GM18517 (cell line): ENCODE measurements at regions not wholly inside any gene's neighbourhood (a gene's known extent, or its start where the extent isn't known, plus 50 kb on each side); places are given as distances from the start of the nearest gene placed in this dataset.

Experiments used
- ATAC-seq: cut with Tn5 transposase; IDR thresholded peaks from one replicate; pipeline ENCODE4 v1.9.1; 2021; ENCODE audit warnings: mild to moderate bottlenecking, moderate library complexity; ENCODE audit not compliant: unreplicated experiment

GRCh38 chr9:7894231-7894630, 94.7 kb upstream of the DMAC1 start:
- no peak for ATAC-seq

- ATAC-seq = no peak
These were observed 93.4 kb upstream of the DMAC1 start for GRCh38 chr9:7892975-7893374.

- ATAC-seq = no peak
These were observed 80.1 kb upstream of the DMAC1 start for GRCh38 chr9:7879551-7880245.

GRCh38 chr9:7871977-7872730, 72.6 kb upstream of the DMAC1 start:
- no peak for ATAC-seq

- no peak for ATAC-seq
These were observed 69.8 kb upstream of the DMAC1 start for GRCh38 chr9:7869340-7869739.

GRCh38 chr9:7862170-7862569, 62.6 kb upstream of the DMAC1 start:
- ATAC-seq = no peak

GRCh38 chr9:7861086-7861485, 61.5 kb upstream of the DMAC1 start:
- no peak for ATAC-seq

GRCh38 chr9:7860335-7860709, 60.7 kb upstream of the DMAC1 start:
- ATAC-seq = no peak

GRCh38 chr9:7859701-7860334, 60.2 kb upstream of the DMAC1 start:
- ATAC-seq = no peak

- no peak for ATAC-seq
These were observed 58.6 kb upstream of the DMAC1 start for GRCh38 chr9:7858166-7858565.

- no peak for ATAC-seq
These were observed 55.2 kb upstream of the DMAC1 start for GRCh38 chr9:7854763-7855162.
